ENCODE measurements at regions not wholly inside any gene's neighbourhood (a gene's known extent, or its start where the extent isn't known, plus 50 kb on each side); places are given as distances from the start of the nearest gene placed in this dataset.

GRCh38 chr3:71890356-71890931 is 105.5 kb upstream of the PROK2 start:
- DNase-seq: no peak

DNA sequence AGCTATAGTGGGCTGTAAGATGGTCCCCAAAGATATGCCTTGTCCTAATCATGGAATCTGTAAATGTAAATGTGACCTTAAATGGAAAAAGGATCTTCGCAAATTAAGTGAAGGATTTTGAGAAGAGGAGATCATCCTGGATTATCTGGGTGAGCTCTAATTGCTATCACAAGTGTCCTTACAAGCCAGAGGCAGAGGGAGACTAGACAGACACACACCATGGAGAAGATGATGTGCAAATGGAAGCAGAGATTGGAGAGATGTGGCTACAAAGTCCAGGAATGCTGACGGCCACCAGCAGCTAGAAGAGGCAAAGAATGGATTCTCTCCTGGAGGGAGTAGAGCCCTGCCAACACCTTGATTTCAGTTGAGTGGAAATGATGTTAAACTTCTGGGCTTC is 102.3 kb upstream of the PROK2 start:
- DNase-seq: no peak

DNA sequence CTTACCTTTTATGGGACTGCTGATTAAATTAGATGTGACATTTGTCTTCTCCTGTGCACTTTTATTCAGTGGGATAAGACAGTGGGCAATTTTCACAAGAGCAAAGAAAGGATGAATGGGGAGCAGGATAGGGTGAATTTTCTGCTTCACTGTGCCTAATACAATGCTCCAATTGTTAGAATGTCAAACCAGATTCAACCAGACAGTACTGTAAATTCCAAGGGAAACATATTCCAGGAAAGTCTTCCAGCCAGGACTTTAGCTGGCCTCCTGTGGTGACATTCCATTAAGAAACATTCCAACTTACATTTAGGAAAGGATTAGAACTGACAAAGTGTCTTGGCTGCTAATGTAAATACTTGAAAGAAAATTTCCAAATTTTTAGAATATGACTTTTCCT is 100.1 kb upstream of the PROK2 start:
- DNase-seq: no peak

GRCh38 chr3:71881732-71882131 is 96.8 kb upstream of the PROK2 start:
- DNase-seq: no peak

DNA sequence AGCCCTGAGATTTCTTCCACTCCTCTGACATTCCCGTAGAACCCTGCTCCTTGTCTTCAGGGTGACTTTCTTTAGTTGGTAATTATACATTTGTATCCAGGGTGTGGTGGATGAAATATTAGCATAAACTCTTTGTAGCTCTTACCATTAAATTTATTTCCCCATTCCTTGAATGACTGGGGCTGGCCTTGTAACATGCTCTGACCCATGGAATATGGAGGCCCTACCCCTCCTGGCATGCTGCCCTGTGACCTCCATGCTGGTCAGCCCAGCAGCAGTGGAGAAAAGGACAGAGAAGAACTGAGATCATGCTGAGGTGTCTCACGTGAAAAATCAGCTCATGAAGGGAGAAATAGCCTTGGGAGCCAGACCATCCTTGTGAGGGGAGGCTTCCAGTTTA is 96.1 kb upstream of the PROK2 start:
- DNase-seq: no peak

DNA sequence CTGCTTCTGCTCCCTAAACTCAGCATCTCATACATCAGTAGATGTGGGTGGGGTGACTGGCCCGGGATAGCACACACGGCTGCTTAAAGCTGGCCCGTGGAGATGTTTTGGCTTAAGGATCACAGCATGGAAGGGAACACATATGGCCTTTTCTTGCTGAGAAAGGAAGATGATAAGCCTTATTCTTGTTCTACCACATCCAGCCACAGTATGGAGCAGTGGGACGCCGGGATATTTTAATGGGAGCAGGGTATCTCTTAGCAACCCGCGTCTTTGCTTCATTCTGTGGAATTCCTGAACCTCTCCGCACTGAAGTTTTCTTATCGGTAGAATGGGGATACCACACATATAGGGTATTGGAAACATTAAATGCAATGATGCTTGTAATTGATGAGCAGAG is 94.1 kb upstream of the PROK2 start:
- no peak for DNase-seq

- no peak for DNase-seq
Measured at GRCh38 chr3:71876135-71877105, 91.5 kb upstream of the PROK2 start.

DNA sequence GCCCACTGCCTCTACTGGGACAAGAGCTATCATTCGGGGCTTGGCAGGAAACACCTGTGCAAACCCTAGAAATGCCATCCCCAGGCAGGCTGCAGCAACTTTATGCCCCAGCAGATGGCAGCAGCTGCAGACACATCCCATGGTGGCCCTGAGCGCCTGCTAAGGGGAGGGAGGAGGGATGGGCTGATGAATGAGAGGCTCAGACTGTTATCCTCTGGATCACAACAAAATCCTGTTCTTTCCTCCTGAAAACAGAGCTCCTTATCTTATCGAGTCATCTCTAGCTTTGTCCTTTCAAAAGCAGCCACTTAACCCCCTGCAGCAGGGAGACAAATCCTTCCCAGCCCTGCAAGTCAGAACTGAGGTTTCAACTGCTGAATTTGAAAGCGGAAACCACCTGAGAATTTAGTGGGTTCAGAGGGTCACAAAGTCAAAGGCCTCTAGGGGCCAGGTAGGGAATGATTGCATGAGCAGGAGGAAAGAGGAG is 90.6 kb upstream of the PROK2 start:
- peak; percentile 51 for DNase-seq

- no peak for DNase-seq
Measured at GRCh38 chr3:71874618-71875017, 89.7 kb upstream of the PROK2 start.

- DNase-seq: no peak
Measured at GRCh38 chr3:71873093-71873611, 88.2 kb upstream of the PROK2 start.

- no peak for DNase-seq
Measured at GRCh38 chr3:71872256-71872655, 87.3 kb upstream of the PROK2 start.

- DNase-seq: no peak
Measured at GRCh38 chr3:71870966-71871512, 86.1 kb upstream of the PROK2 start.

DNA sequence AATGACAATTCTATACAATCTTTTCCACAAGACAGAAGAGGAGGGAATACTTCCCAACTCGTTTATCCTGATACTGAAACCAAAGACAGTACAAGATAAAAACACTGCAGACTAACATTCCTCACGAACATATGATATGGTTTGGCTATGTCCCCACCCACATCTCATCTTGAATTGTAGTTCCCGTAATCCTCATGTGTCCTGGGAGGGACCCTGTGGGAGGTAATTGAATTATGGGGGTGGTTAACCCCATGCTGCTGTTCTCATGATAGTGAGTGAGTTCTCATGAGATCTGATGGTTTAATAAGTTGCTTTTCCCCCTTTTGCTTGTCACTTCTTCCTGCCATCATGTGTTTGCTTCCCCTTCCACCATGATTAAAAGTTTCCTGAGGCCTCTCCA is 83.9 kb upstream of the PROK2 start:
- no peak for DNase-seq

GRCh38 chr3:71865727-71866126 is 80.8 kb upstream of the PROK2 start:
- no peak for DNase-seq

DNA sequence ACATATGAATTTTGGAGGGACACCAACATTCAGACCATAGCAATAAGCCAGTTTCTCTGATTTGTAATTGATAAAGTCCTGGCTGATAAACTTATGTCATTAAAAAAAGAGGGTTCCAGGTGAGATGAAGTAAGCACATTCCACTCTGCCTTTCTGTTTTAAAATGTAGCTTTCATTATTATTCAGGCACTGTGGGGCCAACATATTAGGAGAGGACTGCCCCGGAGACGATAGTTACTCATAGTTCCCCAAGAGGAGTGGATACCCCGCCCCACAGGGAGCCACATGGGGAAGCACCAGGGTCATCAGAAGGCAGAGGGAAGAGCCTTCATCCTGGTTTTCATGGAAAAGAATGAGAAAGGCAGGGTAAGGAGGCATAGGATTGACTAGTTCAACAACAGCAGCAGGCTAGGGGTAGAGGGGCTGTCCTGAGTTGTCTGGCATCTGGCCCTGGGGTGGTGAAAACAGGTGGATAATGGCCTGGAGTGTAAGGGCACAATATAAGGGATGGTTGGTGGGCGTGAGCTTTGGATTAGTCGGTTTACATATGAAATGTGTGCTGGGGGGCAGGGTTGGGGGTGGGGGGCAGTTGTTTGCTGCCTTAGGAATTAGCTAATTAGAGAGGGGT is 78.7 kb upstream of the PROK2 start:
- DNase-seq: no peak

DNA sequence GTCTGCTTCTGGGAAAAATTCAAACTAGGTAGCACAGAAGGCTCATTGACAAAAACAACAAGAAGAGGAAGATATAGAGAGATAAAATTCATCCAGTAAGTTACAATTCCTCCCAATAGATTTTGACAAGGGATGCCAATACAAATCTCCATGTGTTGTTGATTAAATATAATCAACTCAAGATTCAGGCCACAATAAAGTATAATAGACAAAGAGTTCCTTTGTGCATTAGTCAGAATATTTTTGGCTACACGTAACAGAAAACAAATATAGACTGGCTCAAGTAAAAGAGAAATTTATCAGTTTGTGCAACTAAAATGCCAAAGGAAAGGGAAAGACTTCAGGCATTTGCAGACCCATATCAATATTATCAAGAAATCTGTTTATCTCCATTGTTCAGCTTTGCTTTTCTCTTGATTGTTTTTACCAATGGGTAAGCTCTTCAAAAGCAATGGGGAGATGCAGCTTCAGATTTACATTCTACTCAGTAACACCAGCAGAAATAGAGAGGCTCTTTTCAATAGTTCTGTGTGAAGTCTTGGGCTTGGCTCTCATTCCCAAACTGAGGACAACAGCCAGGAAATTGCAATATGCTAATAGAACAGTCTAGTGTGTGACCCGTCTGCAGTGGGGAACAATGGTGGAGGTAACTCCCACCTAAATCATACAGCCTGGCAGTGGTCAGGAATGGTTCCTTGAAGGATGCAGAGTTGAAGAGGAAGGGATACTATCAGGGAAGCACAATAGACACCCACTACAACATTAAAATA is 77.6 kb upstream of the PROK2 start:
- DNase-seq: no peak

- peak; percentile 35 for DNase-seq
Measured at GRCh38 chr3:71859123-71859519, 74.2 kb upstream of the PROK2 start.

- no peak for DNase-seq
Measured at GRCh38 chr3:71858503-71859122, 73.7 kb upstream of the PROK2 start.

DNA sequence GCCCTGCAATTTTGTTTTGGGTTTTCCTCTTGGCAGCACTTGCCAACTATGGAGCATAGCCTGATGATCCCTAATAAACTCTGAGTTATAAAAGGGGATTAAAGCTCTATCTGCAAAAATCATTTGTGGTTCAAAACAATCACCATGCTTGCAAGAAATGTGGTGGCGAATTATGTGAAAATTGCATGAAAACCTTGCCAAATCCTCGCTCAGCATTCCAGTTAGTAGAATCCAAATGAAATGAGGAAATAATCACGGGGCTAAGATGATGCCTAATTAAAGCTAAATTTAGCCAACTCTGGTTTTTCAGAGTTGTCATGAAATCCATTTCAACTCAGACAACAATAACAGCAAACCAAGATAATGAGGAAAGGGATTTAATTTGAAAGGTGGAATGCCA is 73.0 kb upstream of the PROK2 start:
- no peak for DNase-seq

GRCh38 chr3:71854706-71855105 is 69.8 kb upstream of the PROK2 start:
- DNase-seq: no peak

DNA sequence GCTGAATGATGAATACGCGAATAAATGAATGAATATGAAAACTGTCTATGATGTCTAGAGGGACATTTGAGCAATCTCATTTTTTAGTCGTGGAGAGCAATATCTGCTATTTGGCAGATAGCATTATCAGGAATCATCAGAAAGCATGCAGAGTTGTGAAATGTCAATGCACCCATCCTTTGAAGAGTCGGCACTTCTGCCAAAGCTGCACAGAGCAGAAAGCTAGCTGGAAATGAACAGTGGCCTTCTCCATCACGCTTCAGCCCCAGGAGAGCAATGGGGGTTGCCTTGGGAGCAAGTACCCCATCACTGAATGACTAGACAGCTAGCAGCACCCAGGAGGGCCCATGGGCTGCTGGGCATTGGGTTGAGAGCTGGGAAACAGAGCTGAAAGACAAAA is 69.1 kb upstream of the PROK2 start:
- DNase-seq: no peak

- DNase-seq: no peak
Measured at GRCh38 chr3:71851878-71852277, 66.9 kb upstream of the PROK2 start.

Measured in kidney glomerular epithelial cell (primary cell).